IMR-90 (cell line): ENCODE measurements at regions not wholly inside any gene's neighbourhood (a gene's known extent, or its start where the extent isn't known, plus 50 kb on each side); places are given as distances from the start of the nearest gene placed in this dataset.

Source experiments
- BHLHE40 ChIP-seq: fragments of 150-350 bp; IDR thresholded peaks from 2 replicates; pipeline ENCODE4 v1.6.1; 2016; ENCODE audit warnings: mild to moderate bottlenecking, low read depth, low read length
- CEBPB ChIP-seq: IDR thresholded peaks from 2 replicates; pipeline ENCODE4 v1.6.1; 2012; ENCODE audit warnings: low read depth, low read length, improper control_type of control experiment
- FOS ChIP-seq: fragments of 150-350 bp; IDR thresholded peaks from 2 replicates; pipeline ENCODE4 v1.6.1; 2016; ENCODE audit warnings: low read depth, low read length
- MAFK ChIP-seq: IDR thresholded peaks from 2 replicates; pipeline ENCODE4 v1.6.1; 2012; ENCODE audit warnings: low read depth, low read length, improper control_type of control experiment
- MAZ ChIP-seq: IDR thresholded peaks from 2 replicates; pipeline ENCODE4 v1.6.1; 2012; ENCODE audit warnings: low read depth, mild to moderate bottlenecking, low read length, improper control_type of control experiment, moderate library complexity, borderline replicate concordance
- MXI1 ChIP-seq: IDR thresholded peaks from 2 replicates; pipeline ENCODE4 v1.6.1; 2012; ENCODE audit warnings: low read depth, mild to moderate bottlenecking, low read length, moderate library complexity, borderline replicate concordance
- POLR2A ChIP-seq: IDR thresholded peaks from 2 replicates; pipeline ENCODE4 v1.6.1; 2012; ENCODE audit warnings: mild to moderate bottlenecking, low read depth, low read length
- RAD21 ChIP-seq: IDR thresholded peaks from 2 replicates; pipeline ENCODE4 v1.6.1; 2012; ENCODE audit warnings: low read length, improper control_type of control experiment
- RCOR1 ChIP-seq: IDR thresholded peaks from 2 replicates; pipeline ENCODE4 v1.6.1; 2012; ENCODE audit warnings: mild to moderate bottlenecking, low read length, improper control_type of control experiment; ENCODE audit not compliant: insufficient replicate concordance
- RFX5 ChIP-seq: IDR thresholded peaks from 2 replicates; pipeline ENCODE4 v1.8.0; 2012; ENCODE audit warnings: low read depth, mild to moderate bottlenecking, low read length, moderate library complexity
- SMC3 ChIP-seq: fragments of 150-350 bp; IDR thresholded peaks from 2 replicates; pipeline ENCODE4 v1.6.1; 2016; ENCODE audit warnings: low read depth, mild to moderate bottlenecking, antibody characterized with exemption, low read length, moderate library complexity
- USF2 ChIP-seq: fragments of 150-350 bp; IDR thresholded peaks from 2 replicates; pipeline ENCODE4 v1.6.1; 2017; ENCODE audit warnings: mild to moderate bottlenecking, antibody characterized with exemption, low read length, low read depth
- TF ChIP-seq, protein P1 (sequence below): conservative IDR thresholded peaks from 2 replicates; pipeline ENCODE4 v1.5.1; 2012; ENCODE audit warnings: mild to moderate bottlenecking, low read depth, low read length, improper control_type of control experiment
- TF ChIP-seq, protein P2 (sequence below): fragments of 150-350 bp; IDR thresholded peaks from 2 replicates; pipeline ENCODE4 v1.6.1; 2016; ENCODE audit warnings: low read depth, mild to moderate bottlenecking, low read length, moderate library complexity, borderline replicate concordance

DNA sequence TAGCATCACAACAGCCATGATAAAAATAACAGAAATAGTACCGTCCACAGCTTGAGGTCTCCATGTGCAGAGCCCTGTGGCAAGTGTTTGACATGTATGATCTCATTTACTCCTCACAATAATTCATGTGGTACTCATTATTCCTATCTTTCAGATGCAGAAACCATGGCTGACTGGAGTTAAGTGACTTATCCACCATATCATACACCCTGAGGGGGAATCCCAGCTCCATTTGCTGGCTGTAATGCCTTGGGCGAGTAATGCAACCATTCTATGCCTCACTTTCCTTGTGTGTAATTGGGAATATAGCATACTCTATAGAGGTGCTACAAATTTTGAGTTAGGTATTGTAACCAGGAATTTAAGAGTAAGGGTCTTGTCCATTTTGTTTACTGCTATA, 347.0 kb upstream of the CLINT1 start:
- TF ChIP-seq, protein P1, sequence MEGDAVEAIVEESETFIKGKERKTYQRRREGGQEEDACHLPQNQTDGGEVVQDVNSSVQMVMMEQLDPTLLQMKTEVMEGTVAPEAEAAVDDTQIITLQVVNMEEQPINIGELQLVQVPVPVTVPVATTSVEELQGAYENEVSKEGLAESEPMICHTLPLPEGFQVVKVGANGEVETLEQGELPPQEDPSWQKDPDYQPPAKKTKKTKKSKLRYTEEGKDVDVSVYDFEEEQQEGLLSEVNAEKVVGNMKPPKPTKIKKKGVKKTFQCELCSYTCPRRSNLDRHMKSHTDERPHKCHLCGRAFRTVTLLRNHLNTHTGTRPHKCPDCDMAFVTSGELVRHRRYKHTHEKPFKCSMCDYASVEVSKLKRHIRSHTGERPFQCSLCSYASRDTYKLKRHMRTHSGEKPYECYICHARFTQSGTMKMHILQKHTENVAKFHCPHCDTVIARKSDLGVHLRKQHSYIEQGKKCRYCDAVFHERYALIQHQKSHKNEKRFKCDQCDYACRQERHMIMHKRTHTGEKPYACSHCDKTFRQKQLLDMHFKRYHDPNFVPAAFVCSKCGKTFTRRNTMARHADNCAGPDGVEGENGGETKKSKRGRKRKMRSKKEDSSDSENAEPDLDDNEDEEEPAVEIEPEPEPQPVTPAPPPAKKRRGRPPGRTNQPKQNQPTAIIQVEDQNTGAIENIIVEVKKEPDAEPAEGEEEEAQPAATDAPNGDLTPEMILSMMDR: no peak
- TF ChIP-seq POLR2A: no peak
- TF ChIP-seq, protein P2, sequence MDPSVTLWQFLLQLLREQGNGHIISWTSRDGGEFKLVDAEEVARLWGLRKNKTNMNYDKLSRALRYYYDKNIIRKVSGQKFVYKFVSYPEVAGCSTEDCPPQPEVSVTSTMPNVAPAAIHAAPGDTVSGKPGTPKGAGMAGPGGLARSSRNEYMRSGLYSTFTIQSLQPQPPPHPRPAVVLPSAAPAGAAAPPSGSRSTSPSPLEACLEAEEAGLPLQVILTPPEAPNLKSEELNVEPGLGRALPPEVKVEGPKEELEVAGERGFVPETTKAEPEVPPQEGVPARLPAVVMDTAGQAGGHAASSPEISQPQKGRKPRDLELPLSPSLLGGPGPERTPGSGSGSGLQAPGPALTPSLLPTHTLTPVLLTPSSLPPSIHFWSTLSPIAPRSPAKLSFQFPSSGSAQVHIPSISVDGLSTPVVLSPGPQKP: no peak
- TF ChIP-seq MAZ: no peak
- no peak for TF ChIP-seq MXI1
- no peak for TF ChIP-seq FOS
- no peak for TF ChIP-seq SMC3
- TF ChIP-seq RAD21: no peak
- no peak for TF ChIP-seq RFX5
- no peak for TF ChIP-seq MAFK
- no peak for TF ChIP-seq RCOR1
- TF ChIP-seq USF2: no peak
- no peak for TF ChIP-seq BHLHE40
- TF ChIP-seq CEBPB: no peak
